B cell (primary cell): ENCODE measurements at regions not wholly inside any gene's neighbourhood (a gene's known extent, or its start where the extent isn't known, plus 50 kb on each side); places are given as distances from the start of the nearest gene placed in this dataset.

Experiments used
- EZH2 ChIP-seq: IDR thresholded peaks from 2 replicates; pipeline ENCODE4 v1.6.1; 2012; ENCODE audit warnings: borderline replicate concordance, low read depth, mild to moderate bottlenecking, moderate library complexity, low read length; ENCODE audit not compliant: insufficient read depth, poor library complexity, severe bottlenecking
- TF ChIP-seq, protein P1 (sequence below): fragments of 200-600 bp; IDR thresholded peaks from one replicate; pipeline ENCODE4 v1.8.0; 2022; ENCODE audit warnings: antibody characterized with exemption, mild to moderate bottlenecking

DNA sequence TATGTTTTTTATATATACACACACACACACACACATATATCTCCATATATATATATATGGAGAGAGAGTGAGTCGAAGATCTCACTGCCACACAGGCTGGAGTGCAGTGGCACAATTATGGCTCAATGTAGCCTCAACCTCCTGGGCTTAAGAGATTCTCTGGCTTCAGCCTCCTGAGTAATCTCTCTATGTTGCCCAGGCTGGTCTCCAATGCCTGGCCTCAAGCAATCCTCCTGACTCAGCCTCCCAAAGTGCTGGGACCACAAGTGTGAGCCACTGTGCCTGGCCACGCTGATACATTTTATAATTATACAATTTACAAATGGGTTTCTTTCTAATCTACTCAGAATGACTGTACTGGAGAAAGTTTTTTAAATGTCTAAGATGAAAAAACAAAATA, 664.2 kb downstream of the PTPRC start:
- TF ChIP-seq, protein P1, sequence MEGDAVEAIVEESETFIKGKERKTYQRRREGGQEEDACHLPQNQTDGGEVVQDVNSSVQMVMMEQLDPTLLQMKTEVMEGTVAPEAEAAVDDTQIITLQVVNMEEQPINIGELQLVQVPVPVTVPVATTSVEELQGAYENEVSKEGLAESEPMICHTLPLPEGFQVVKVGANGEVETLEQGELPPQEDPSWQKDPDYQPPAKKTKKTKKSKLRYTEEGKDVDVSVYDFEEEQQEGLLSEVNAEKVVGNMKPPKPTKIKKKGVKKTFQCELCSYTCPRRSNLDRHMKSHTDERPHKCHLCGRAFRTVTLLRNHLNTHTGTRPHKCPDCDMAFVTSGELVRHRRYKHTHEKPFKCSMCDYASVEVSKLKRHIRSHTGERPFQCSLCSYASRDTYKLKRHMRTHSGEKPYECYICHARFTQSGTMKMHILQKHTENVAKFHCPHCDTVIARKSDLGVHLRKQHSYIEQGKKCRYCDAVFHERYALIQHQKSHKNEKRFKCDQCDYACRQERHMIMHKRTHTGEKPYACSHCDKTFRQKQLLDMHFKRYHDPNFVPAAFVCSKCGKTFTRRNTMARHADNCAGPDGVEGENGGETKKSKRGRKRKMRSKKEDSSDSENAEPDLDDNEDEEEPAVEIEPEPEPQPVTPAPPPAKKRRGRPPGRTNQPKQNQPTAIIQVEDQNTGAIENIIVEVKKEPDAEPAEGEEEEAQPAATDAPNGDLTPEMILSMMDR = no peak
- no peak for TF ChIP-seq EZH2
